Stimulated activated CD4-positive, alpha-beta T cell treated with anti-CD3 and anti-CD28 coated beads, Interleukin-12 subunit alpha, Interleukin-12 subunit beta, amount 100 ng/mL, for 4 hours (primary cell): ENCODE measurements at regions not wholly inside any gene's neighbourhood (a gene's known extent, or its start where the extent isn't known, plus 50 kb on each side); places are given as distances from the start of the nearest gene placed in this dataset.

Source experiments
- DNase-seq: peaks from one replicate; pipeline ENCODE4 v3.0.0-alpha.2; 2020

GRCh38 chr20:24332956-24333355 is 136.5 kb upstream of the SYNDIG1 start:
- DNase-seq, result no peak

GRCh38 chr20:24331939-24332338 is 137.5 kb upstream of the SYNDIG1 start:
- no peak for DNase-seq

GRCh38 chr20:24328901-24329300 is 140.5 kb upstream of the SYNDIG1 start:
- no peak for DNase-seq

DNA sequence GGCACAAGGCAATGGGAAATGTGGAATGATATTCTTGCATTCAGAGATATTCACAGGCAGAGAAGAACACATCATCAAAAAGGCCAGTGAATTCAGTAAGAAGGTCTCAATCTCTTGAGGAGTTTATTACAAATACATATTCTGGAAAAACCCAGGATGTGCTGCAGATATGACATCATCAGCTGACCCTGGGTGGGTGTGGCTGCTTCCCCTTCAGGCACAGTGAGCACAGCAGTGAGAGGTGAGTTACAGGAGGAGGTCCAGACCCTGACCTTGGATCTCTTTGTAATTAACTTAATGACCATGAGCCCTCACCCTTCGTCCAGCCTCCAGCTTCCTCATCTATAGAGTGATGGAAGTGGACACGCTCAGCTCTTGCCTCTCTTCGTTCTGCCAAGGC is 147.5 kb upstream of the SYNDIG1 start:
- no peak for DNase-seq

DNA sequence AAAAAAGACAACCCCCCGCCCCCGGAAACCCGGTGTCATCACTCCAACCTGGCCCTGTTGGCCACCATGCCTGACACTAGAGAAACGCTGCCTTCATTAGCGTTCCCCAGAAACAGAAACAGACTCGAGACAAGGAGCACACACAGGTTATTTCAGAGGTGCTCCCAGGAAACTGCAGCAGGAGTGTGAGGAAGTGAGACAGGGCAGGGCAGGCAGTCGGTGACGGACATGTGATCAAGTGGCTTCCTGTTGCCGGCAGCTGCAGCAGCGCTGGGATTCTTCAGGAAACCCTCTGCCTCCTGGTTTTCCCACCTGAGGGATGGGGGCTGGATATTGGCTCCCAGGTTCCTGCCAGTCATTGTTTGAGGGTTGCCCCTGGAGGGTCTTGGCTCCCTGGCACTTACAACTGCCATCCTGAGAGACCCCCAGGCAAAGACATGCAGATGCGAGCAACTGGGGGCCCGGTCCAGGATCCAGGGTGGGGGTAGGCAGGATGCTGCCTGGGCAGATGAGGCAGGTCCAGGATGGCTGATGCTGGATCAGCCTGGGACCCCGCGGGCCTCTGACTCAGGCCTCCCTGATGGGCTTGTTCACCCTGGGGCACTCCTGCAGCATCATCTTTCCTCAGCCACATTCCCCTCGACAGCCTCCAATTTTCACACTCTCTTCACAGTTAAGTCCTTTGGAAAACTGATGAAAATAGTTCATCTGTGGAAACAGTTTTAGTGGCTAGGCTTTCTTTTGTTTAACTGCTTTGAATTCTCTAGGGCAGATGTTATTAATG is 150.7 kb upstream of the SYNDIG1 start:
- DNase-seq, result no peak

DNA sequence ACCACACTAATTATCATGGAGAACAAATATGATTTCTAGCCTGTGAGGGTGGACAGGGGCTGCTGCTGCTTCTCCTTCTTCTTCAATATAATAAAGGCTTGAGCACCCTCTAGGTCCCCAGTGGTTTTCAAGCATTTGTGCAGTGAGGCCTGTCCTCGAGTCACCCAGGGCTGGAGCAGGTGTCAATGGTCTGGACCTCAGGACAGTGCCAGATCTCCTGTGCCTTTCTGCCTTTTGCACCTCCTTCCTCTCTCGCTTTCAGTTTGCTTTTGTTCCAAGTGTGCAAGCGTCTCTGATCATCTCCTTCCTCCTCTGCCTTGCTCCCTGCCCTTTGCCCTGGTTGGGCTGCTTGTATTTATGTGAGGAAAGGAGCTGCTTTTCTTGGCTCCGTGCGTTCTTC is 152.2 kb upstream of the SYNDIG1 start:
- no peak for DNase-seq

DNA sequence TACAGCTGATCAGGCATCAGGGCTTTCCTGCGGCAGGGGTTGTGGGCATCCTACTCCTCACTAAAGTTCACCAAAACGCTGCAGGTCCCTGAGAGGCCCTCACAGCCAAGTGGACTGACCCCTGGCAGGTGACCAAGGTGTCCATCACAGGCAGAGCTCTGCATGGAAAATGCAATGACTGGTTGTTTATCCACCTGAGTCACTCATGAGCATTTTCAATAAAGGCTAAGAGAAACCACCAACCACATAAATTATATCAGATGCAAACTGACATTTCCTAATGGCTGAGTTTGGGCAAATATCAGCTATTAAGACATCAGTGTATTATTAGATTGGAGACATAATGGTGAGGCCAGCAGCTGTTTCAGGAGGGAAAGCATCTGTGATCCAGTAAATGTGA is 152.7 kb upstream of the SYNDIG1 start:
- DNase-seq, result no peak

GRCh38 chr20:24314053-24314452 is 155.4 kb upstream of the SYNDIG1 start:
- DNase-seq, result no peak

GRCh38 chr20:24309596-24309995 is 159.8 kb upstream of the SYNDIG1 start:
- no peak for DNase-seq

- DNase-seq, result no peak
These were observed 164.1 kb upstream of the SYNDIG1 start for GRCh38 chr20:24305371-24305770.

- no peak for DNase-seq
These were observed 165.1 kb upstream of the SYNDIG1 start for GRCh38 chr20:24304291-24304690.

DNA sequence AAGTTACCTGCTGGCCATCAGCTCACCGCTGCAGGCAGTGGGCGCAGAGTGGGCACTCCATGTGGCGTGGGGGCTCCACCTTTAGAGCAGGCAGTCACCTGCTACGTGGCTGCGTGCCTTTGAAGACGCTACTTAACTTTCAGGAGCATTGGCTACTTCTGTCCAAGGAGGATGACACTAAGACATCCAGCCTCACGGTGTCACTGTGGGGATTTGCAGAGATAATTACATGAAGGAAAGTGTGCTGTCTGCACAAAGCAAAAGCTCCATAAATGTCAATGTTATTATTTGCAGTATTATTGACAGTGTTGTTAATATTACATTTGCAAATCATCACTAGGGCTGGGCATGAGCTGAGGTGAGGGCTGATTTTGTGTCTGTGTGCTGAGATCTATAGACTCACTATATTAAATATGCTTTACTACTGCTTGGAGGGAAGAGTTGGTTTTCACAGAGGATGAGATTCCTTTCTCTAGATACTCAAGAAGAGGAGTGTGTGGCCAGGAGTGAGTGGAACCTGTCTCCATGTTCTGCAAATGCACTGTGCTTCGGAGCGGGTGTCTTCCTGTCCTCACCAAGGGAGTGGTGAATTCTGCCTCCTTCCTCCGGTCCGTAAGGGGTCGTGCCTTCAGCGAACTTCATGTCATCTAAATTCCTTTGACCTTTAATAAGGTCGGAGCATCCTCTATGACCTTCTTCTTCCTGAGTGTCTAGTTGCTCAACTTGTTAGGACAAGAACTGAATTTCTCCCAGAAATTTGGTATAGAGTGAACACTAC is 165.8 kb upstream of the SYNDIG1 start:
- no peak for DNase-seq

- DNase-seq, result no peak
These were observed 171.4 kb upstream of the SYNDIG1 start for GRCh38 chr20:24297993-24298392.

GRCh38 chr20:24296477-24297261 is 172.8 kb upstream of the SYNDIG1 start:
- no peak for DNase-seq

- no peak for DNase-seq
These were observed 178.4 kb upstream of the SYNDIG1 start for GRCh38 chr20:24291014-24291413.

DNA sequence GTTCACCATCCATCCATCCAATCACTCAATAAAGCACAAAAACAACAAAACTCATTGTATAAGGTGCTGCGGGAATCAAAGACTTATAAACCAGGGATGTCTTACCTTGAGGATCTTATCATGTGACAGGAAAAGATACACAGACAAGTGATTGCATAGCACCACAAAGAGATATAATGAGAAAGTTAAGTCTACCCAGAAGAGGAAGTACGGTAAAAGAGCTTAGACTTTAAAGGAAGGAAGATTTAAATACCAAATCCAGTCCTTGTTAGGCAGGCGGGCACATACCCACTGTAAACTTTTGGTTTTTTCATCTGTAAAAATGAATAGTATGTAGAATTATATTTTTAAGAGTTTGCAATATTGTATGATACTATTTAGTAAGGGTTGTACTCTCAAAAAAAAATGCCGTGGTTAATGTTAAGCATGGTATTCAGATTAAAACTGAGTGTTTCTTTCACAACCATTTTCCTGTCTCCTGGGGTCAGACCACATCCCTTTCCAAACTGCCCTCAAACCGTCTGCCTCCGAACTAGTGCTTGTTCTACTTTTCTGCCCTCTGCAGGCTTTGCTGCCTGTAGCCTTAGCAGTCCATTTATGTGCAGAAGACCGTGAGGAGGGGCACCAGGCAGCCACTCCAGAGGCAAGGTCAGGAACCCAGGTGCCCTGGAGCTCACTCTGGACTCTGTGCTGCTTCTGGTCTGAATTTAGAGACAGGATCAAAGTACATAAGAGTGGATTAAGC is 179.5 kb upstream of the SYNDIG1 start:
- DNase-seq, result no peak

- DNase-seq, result no peak
These were observed 186.2 kb upstream of the SYNDIG1 start for GRCh38 chr20:24283186-24283585.

GRCh38 chr20:24277196-24277595 is 192.2 kb upstream of the SYNDIG1 start:
- DNase-seq, result no peak

GRCh38 chr20:24275946-24276705 is 193.3 kb upstream of the SYNDIG1 start:
- DNase-seq, result no peak

DNA sequence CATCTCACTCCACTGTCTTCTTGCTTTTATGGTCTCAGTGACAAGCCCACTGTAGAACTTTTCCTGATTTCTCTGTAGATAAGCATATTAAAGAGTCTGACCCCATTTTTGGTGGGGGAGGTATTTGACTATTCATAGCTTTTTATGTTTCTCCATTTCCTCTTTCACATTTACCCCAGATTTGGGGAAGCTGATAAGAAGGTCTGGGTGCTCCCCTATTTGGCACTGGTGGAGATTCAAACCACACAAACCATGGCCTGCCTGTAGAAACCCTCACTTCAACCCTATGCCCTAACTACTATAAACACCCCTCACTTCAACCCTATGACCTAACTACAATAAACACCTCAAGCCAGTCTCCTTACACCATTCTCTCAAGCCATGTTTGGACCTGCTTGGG is 196.2 kb upstream of the SYNDIG1 start:
- no peak for DNase-seq

DNA sequence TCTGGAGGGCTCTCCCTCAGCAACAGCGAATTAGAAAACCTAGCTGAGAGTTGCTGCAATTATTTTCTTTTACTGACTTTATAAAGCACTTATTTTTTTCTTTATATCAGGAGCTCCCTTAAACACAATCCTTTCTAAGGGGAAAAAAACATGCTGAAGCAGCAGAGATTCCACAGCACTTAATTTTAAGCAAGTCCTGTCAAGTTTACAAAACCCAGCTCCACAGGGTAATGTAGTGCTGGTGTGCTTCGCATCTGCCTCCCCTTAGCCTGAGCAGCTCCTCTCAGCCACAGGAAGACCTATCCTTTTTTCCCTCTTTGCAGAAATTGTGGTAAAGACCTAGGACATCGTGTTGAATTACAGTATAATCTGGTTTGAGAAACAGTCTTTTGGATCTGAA is 208.1 kb upstream of the SYNDIG1 start:
- no peak for DNase-seq

- DNase-seq, result no peak
These were observed 212.3 kb upstream of the SYNDIG1 start for GRCh38 chr20:24257171-24257570.
